Esophagus muscularis mucosa (tissue), 4 donors: ENCODE measurements at regions not wholly inside any gene's neighbourhood (a gene's known extent, or its start where the extent isn't known, plus 50 kb on each side); places are given as distances from the start of the nearest gene placed in this dataset.
"Not testable (repeated sequence)": the region's sequence is repeated elsewhere in the genome, so short reads cannot be mapped to it uniquely, and the experiment has no call there.

Source experiments
- DNase-seq: peaks from one replicate; pipeline ENCODE4 v3.0.0-alpha.2; 2017; ENCODE audit errors: extremely low spot score
- H3K27ac ChIP-seq, 4 donors: fragments of 200-600 bp; sonication (generic); replicated peaks in 1 of 4; 1 replicate in 3 of 4; 2 replicates in 1 of 4; pipeline ENCODE4 v1.5.1; 2016 to 2019; ENCODE audit warnings: mild to moderate bottlenecking in 1 of 4
- H3K27me3 ChIP-seq, 4 donors: fragments of 200-600 bp; sonication (generic); one replicate each; pipeline versions ENCODE4 v1.5.1 to v1.6.0; 2016 to 2019
- H3K36me3 ChIP-seq, 4 donors: fragments of 200-600 bp; sonication (generic); one replicate each; pipeline ENCODE4 v1.5.1; 2016 to 2019
- H3K4me1 ChIP-seq, 4 donors: fragments of 200-600 bp; sonication (generic); one replicate each; pipeline ENCODE4 v1.5.1; 2016 to 2019
- H3K4me3 ChIP-seq, 4 donors: fragments of 200-600 bp; sonication (generic); 1 replicate in 2 of 4; 2 replicates in 2 of 4; pipeline ENCODE4 v1.5.1; 2016 to 2019; ENCODE audit warnings: mild to moderate bottlenecking in 4 of 4, moderate library complexity in 1 of 4
- H3K9me3 ChIP-seq, 4 donors: fragments of 200-600 bp; sonication (generic); 1 replicate in 3 of 4; 2 replicates in 1 of 4; pipeline ENCODE4 v1.5.1; 2016 to 2019
- CTCF ChIP-seq, 3 experiments: fragments of 200-600 bp in 2 of 3; fragments of 450-650 bp in 1 of 3; sonication (generic) in 2 of 3; IDR thresholded peaks; one replicate each; pipeline ENCODE4 v1.5.1; 2017 to 2019; ENCODE audit warnings: antibody characterized with exemption in 3 of 3, mild to moderate bottlenecking in 2 of 3, moderate library complexity in 1 of 3
- EP300 ChIP-seq: sonication (generic); formaldehyde crosslinking; IDR thresholded peaks from one replicate; pipeline ENCODE4 v1.6.1; 2017; ENCODE audit warnings: antibody characterized with exemption
- POLR2A ChIP-seq: fragments of 450-650 bp; IDR thresholded peaks from one replicate; pipeline ENCODE4 v1.6.1; 2017; ENCODE audit warnings: antibody characterized with exemption, moderate library complexity, mild to moderate bottlenecking, low read depth
- POLR2AphosphoS5 ChIP-seq, 2 donors: sonication (generic); formaldehyde crosslinking; IDR thresholded peaks; one replicate each; pipeline ENCODE4 v1.6.1; 2017; ENCODE audit warnings: antibody characterized with exemption in 2 of 2
- WGBS: methylation state at CpG from one replicate; pipeline ENCODE4 v1.1.5; 2018; 5-methylcytosine and 5-hydroxymethylcytosine counted together
- intact Hi-C: fragments of 100-400 bp; cut with DNase I; formaldehyde crosslinking; loops from one replicate; pipeline ENCODE4 v1.15.1; 2023

- no peak overlapping the region for H3K27ac ChIP-seq
- no peaks in the 10 kb centered on the region for H3K36me3 ChIP-seq
- peaks cover 0 to 4% (median 0%) of the 10 kb centered on the region in 4 donors for H3K4me1 ChIP-seq
- no peaks in the 10 kb centered on the region for H3K27me3 ChIP-seq
- H3K4me3 ChIP-seq: no peak overlapping the region
- TF ChIP-seq CTCF (IDR thresholded peaks at IDR 0.05): no peak
- DNase-seq: no peak
- 67% methylated on average over 2 of the region's 2 CpGs for WGBS
- H3K9me3 ChIP-seq: no peaks in the 10 kb centered on the region
- intact Hi-C loops: no loop called here
Observed at GRCh38 chr6:11458509-11458908, 79.0 kb upstream of the TMEM170B start.

DNA sequence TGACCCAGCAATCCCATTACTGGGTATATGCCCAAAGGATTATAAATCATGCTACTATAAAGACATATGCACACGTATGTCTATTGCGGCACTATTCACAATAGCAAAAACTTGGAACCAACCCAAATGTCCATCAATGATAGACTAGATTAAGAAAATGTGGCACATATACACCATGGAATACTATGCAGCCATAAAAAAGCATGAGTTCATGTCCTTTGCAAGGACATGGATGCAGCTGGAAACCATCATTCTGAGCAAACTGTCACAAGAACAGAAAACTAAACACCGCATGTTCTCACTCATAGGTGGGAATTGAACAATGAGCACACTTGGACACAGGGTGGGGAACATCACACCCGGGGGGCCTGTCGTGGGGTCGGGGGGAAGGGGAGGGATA is 80.1 kb upstream of the TMEM170B start:
- H3K36me3 ChIP-seq, intact Hi-C loops, H3K27ac ChIP-seq, DNase-seq, H3K9me3 ChIP-seq, H3K27me3 ChIP-seq, H3K4me3 ChIP-seq, H3K4me1 ChIP-seq: not testable (repeated sequence)
- 96% methylated on average over 6 of the region's 6 CpGs for WGBS

GRCh38 chr6:11452106-11452505 is 85.4 kb upstream of the TMEM170B start:
- H3K27me3 ChIP-seq, H3K36me3 ChIP-seq, H3K4me1 ChIP-seq, H3K4me3 ChIP-seq, intact Hi-C loops, H3K27ac ChIP-seq, H3K9me3 ChIP-seq: not testable (repeated sequence)
- 87% methylated on average over 8 of the region's 8 CpGs for WGBS
- peak; percentile 17 for DNase-seq

- H3K27ac ChIP-seq: no peak overlapping the region
- H3K36me3 ChIP-seq: no peaks in the 10 kb centered on the region
- peak; percentile 47 for DNase-seq
- intact Hi-C loops: no loop called here
- no peaks in the 10 kb centered on the region for H3K9me3 ChIP-seq
- WGBS: 88% methylated on average over 2 of the region's 2 CpGs
- no peaks in the 10 kb centered on the region for H3K4me1 ChIP-seq
- no peaks in the 10 kb centered on the region for H3K27me3 ChIP-seq
- TF ChIP-seq EP300 (no peak), POLR2A (no peak), POLR2AphosphoS5 (IDR thresholded peaks at IDR 0.05) (no peak), CTCF (IDR thresholded peaks at IDR 0.05) (no peak)
- H3K4me3 ChIP-seq: no peak overlapping the region
Observed at GRCh38 chr6:11450037-11450436, 87.5 kb upstream of the TMEM170B start.

DNA sequence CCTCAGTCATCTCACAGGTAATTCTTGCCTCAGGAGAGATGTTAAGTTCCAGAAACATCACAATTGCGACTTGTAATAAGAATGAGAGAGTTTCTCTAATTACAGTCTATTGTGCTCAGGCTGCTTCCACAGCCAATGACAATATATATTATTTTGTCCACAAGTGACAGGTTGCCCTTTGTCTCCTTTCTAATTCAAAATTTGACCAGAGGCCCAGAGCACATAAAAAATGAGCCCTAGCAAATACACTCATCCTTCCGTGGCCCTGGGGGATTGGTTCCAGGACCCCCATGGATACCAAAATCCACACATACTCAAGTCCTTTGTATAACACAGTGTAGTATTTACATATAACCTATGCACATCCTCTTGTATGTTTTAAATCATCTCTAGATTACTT is 88.1 kb upstream of the TMEM170B start:
- no peaks in the 10 kb centered on the region for H3K27me3 ChIP-seq
- H3K36me3 ChIP-seq: no peaks in the 10 kb centered on the region
- H3K9me3 ChIP-seq: no peaks in the 10 kb centered on the region
- no peaks in the 10 kb centered on the region for H3K4me1 ChIP-seq
- intact Hi-C loops: no loop called here
- TF ChIP-seq EP300 (no peak), CTCF (IDR thresholded peaks at IDR 0.05) (no peak), POLR2AphosphoS5 (IDR thresholded peaks at IDR 0.05) (no peak), POLR2A (no peak)
- WGBS: 88% methylated on average over 2 of the region's 2 CpGs
- no peak overlapping the region for H3K4me3 ChIP-seq
- H3K27ac ChIP-seq: no peak overlapping the region
- DNase-seq: peak; percentile 10

DNA sequence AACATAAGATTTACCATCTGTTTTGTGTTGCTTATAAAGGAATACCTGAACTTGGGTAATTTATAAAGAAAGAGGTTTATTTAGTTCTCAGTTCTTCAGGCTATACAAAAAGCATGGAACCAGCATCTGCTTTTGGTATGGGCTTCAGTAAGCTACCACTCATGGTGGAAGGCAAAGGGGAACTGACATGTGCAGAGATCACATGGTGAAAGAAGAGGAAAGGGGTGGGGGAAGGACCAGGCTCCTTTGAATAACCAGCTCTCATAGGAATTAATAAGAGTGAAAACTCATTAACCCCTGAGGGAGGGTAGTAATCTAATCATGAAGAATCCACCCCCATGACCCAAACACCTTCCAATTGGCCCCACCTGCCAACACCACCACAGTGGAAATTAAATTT is 89.5 kb upstream of the TMEM170B start:
- Histone ChIP-seq H3K27ac (no peak overlapping the region), H3K4me1 (no peaks in the 10 kb centered on the region), H3K36me3 (no peaks in the 10 kb centered on the region), H3K4me3 (no peak overlapping the region), H3K27me3 (no peaks in the 10 kb centered on the region), H3K9me3 (no peaks in the 10 kb centered on the region)
- intact Hi-C loops: no loop called here
- no peak for DNase-seq
- TF ChIP-seq POLR2A: no peak
- no peak for TF ChIP-seq CTCF (IDR thresholded peaks at IDR 0.05)
- TF ChIP-seq POLR2AphosphoS5 (IDR thresholded peaks at IDR 0.05): no peak
- no peak for TF ChIP-seq EP300
